ENCODE measurements at regions not wholly inside any gene's neighbourhood (a gene's known extent, or its start where the extent isn't known, plus 50 kb on each side); places are given as distances from the start of the nearest gene placed in this dataset.

GRCh38 chr10:109261231-109261630 lies 662.1 kb downstream of the XPNPEP1 start:
- POLR2A ChIA-PET = no interaction called here
- intact Hi-C loops (cut with micrococcal nuclease) = no loop called here
- ATAC-seq (ENCODE audit: low read depth) = no peak

GRCh38 chr10:109259293-109259692 lies 664.0 kb downstream of the XPNPEP1 start:
- Mint-ChIP-seq H3K27ac (no peak overlapping the region), H3K9me3 (ENCODE audit: insufficient read depth) (peaks cover 12% of the 10 kb centered on the region), H3K27me3 (no peaks in the 10 kb centered on the region), H3K4me1 (no peaks in the 10 kb centered on the region), H3K4me3 (no peak overlapping the region)
- H3K27me3 ChIP-seq (replicated peaks in 1 of 4; ENCODE audit: control extremely low read depth in 1 of 4, control insufficient read depth in 3 of 4, insufficient read depth in 4 of 4, low read length in 3 of 4) = no peaks in the 10 kb centered on the region
- H3K36me3 ChIP-seq (replicated peaks in 1 of 2; ENCODE audit: control extremely low read depth in 1 of 2, control insufficient read depth in 1 of 2, extremely low read depth in 1 of 2, insufficient read depth in 2 of 2, low read length in 1 of 2) = no peaks in the 10 kb centered on the region
- no peak overlapping the region for H3K4me2 ChIP-seq (replicated peaks; ENCODE audit: low read depth, low read length, poor library complexity, severe bottlenecking)
- TF ChIP-seq EZH2 (IDR thresholded peaks at IDR 0.05; ENCODE audit: borderline replicate concordance, insufficient read depth, low read depth, low read length, poor library complexity, severe bottlenecking) = no peak
- TF ChIP-seq CTCF (IDR thresholded peaks at IDR 0.05) = no peak
- ChIA-PET CTCF (no interaction called here), POLR2A (no interaction called here)
- 90% methylated on average over 2 of the region's 4 CpGs for WGBS (ENCODE audit: insufficient coverage)
- intact Hi-C loops (cut with micrococcal nuclease) = no loop called here
- DNase-seq (no peak), ATAC-seq (ENCODE audit: low read depth) (no peak)
- H3K9ac ChIP-seq (ENCODE audit: low read length) = no peak overlapping the region
- peaks cover 0 to 9% (median 1%) of the 10 kb centered on the region in 3 donors for H3K9me3 ChIP-seq (ENCODE audit: control extremely low read depth in 1 of 3, control insufficient read depth in 2 of 3, insufficient read depth in 1 of 3, low read length in 2 of 3)
- H3K4me3 ChIP-seq (ENCODE audit: control extremely low read depth in 1 of 5, extremely low read depth in 1 of 5, insufficient read depth in 1 of 5, low read depth in 2 of 5, low read length in 4 of 5) = no peak overlapping the region
- no peaks in the 10 kb centered on the region for H3K79me2 ChIP-seq (ENCODE audit: control insufficient read depth, insufficient read depth, low read length)
- no peak overlapping the region for H3K27ac ChIP-seq (ENCODE audit: low read length in 2 of 2)
- H2AFZ ChIP-seq (ENCODE audit: insufficient read depth, low read depth, low read length, poor library complexity, severe bottlenecking) = no peak overlapping the region
- H3K4me1 ChIP-seq (ENCODE audit: control insufficient read depth in 2 of 2, insufficient read depth in 2 of 2, low read length in 2 of 2) = no peaks in the 10 kb centered on the region
- H4K20me1 ChIP-seq (ENCODE audit: control insufficient read depth, insufficient read depth, low read length, poor library complexity, severe bottlenecking) = no peaks in the 10 kb centered on the region

More at GRCh38 chr10:109261231-109261630, 662.1 kb downstream of the XPNPEP1 start:
- Histone ChIP-seq H3K4me2 (replicated peaks; ENCODE audit: low read depth, low read length, poor library complexity, severe bottlenecking) (no peak overlapping the region), H4K20me1 (ENCODE audit: control insufficient read depth, insufficient read depth, low read length, poor library complexity, severe bottlenecking) (no peaks in the 10 kb centered on the region), H2AFZ (ENCODE audit: insufficient read depth, low read depth, low read length, poor library complexity, severe bottlenecking) (no peak overlapping the region), H3K79me2 (ENCODE audit: control insufficient read depth, insufficient read depth, low read length) (no peaks in the 10 kb centered on the region), H3K27me3 (replicated peaks in 1 of 4; ENCODE audit: control extremely low read depth in 1 of 4, control insufficient read depth in 3 of 4, insufficient read depth in 4 of 4, low read length in 3 of 4) (no peaks in the 10 kb centered on the region), H3K36me3 (replicated peaks in 1 of 2; ENCODE audit: control extremely low read depth in 1 of 2, control insufficient read depth in 1 of 2, extremely low read depth in 1 of 2, insufficient read depth in 2 of 2, low read length in 1 of 2) (no peaks in the 10 kb centered on the region), H3K27ac (ENCODE audit: low read length in 2 of 2) (no peak overlapping the region), H3K9ac (ENCODE audit: low read length) (no peak overlapping the region), H3K4me1 (ENCODE audit: control insufficient read depth in 2 of 2, insufficient read depth in 2 of 2, low read length in 2 of 2) (no peaks in the 10 kb centered on the region), H3K9me3 (ENCODE audit: control extremely low read depth in 1 of 3, control insufficient read depth in 2 of 3, insufficient read depth in 1 of 3, low read length in 2 of 3) (peaks cover 0 to 9% (median 1%) of the 10 kb centered on the region in 3 donors), H3K4me3 (ENCODE audit: control extremely low read depth in 1 of 5, extremely low read depth in 1 of 5, insufficient read depth in 1 of 5, low read depth in 2 of 5, low read length in 4 of 5) (no peak overlapping the region)
- peaks cover 12% of the 10 kb centered on the region for H3K9me3 Mint-ChIP-seq (ENCODE audit: insufficient read depth)
- no CpG with 5 or more reads among the region's 2 CpGs for WGBS (ENCODE audit: insufficient coverage)
- DNase-seq = no peak
- H3K4me3 Mint-ChIP-seq = no peak overlapping the region
- no peaks in the 10 kb centered on the region for H3K27me3 Mint-ChIP-seq
- H3K4me1 Mint-ChIP-seq = no peaks in the 10 kb centered on the region
- no peak overlapping the region for H3K27ac Mint-ChIP-seq
- CTCF ChIA-PET = no interaction called here
- TF ChIP-seq EZH2 (IDR thresholded peaks at IDR 0.05; ENCODE audit: borderline replicate concordance, insufficient read depth, low read depth, low read length, poor library complexity, severe bottlenecking) (no peak), CTCF (IDR thresholded peaks at IDR 0.05) (no peak)

All from B cell (primary cell).